DMS114 treated with DMSO at 0.1 percent for 48 hours (cell line): ENCODE measurements at regions not wholly inside any gene's neighbourhood (a gene's known extent, or its start where the extent isn't known, plus 50 kb on each side); places are given as distances from the start of the nearest gene placed in this dataset.

Source experiments
- DNase-seq: peaks from one replicate; lab custom pipeline; 2025; ENCODE audit not compliant: unreplicated experiment; lab: John Stamatoyannopoulos, UW

- no peak for DNase-seq
Observed at GRCh38 chr13:106302843-106303242, 232.6 kb downstream of the EFNB2 start.

- DNase-seq: no peak
Observed at GRCh38 chr13:106302011-106302410, 233.5 kb downstream of the EFNB2 start.

- DNase-seq: no peak
Observed at GRCh38 chr13:106299621-106300020, 235.8 kb downstream of the EFNB2 start.

GRCh38 chr13:106297283-106297682 lies 238.2 kb downstream of the EFNB2 start:
- DNase-seq: no peak

DNA sequence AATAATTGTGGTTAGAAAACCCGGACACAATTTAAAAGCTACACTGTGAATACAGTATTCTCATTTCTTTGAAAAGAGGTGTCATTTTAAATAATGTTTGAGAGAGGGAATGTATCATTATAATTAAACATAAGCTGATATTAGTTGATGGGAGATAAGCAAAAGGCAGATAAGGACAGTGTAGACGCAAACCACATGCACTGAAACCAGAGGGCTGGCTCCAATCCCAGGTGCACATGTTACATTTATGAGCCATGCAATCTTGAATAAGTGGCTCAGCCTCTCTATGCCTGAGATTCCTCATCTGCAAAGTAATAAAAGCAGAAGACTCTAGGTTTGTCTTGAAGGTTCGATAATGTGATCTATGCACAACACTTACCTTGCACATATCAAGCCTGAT lies 238.7 kb downstream of the EFNB2 start:
- DNase-seq: no peak

GRCh38 chr13:106295971-106296370 lies 239.5 kb downstream of the EFNB2 start:
- no peak for DNase-seq

DNA sequence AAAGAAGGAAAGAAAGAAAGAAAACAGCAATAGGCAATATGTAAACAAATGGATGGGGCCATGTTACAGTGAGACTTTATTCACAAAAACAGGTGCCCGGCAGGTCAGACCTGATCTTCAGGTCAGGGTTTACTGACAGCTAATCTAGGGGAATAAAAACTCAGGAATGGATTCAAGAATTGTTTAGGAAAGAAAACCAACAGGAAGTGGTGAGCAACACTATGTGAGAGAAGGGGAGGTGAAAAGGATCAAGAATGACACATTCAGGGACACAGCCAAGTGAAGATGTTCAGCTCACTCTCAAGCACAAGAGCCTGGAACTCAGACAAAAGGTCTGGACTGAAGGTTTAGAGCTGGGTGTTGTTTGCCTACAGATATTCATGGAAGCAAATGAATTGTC lies 244.5 kb downstream of the EFNB2 start:
- no peak for DNase-seq

DNA sequence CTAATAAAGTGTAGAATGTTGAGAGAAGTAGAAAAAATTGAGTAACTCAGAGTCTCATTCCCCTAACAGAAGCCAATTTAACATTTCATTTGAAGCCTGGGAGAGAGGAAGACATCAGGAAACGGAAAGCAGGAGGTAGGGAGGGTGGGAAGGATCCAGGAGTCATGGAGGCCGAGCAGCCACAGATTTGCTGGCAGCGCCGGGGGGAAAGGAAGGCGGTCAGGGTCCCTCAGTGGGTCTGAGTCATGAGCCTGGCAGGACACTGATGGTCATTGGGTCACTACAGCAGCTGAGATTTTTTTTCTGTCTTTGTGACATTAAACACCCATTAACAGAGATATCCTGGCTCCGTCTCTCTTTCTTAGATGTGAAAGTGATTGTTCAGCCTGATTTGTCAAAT lies 248.1 kb downstream of the EFNB2 start:
- no peak for DNase-seq

DNA sequence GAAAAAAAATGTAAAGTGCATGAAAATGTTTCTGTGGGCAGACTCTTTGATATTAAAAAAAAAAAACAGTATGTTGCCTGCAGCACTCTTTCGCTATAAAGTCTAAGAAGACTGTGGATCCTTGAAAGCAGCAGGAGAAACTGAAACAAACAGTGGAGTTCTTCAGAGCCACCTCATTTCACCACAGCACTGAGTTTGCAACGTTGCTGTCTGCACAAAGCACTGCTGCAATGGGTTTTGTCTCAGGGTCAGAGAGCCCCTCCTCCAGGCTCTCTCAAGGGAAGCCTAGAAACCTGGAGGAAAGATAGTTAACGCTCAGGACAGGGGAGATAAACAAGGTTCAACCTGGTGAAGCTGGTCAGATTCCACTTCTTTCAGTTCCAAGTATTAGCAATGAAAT lies 248.7 kb downstream of the EFNB2 start:
- DNase-seq: no peak

GRCh38 chr13:106284358-106284757 lies 251.1 kb downstream of the EFNB2 start:
- no peak for DNase-seq

DNA sequence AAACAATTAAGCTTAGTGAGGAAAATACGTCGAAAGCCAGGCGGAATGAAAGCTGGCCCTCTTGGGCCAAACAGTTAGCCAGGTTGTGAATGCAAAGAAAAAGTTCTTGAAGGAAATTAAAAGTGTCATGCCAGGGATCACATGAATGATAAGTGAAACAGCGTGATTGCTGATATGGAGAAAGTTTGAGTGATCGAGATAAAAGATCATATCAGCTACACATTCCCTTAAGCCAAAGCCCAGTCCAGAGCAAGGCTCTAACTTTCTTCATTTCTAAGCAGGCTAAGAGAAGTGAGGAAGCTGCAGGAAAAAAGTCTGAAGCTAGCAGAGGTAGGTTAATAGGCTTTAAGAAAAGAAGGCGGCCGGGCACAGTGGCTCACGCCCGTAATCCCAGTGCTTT lies 254.0 kb downstream of the EFNB2 start:
- DNase-seq: no peak

- DNase-seq: no peak
Observed at GRCh38 chr13:106277484-106278154, 257.8 kb downstream of the EFNB2 start.

GRCh38 chr13:106276876-106277275 lies 258.6 kb downstream of the EFNB2 start:
- no peak for DNase-seq

DNA sequence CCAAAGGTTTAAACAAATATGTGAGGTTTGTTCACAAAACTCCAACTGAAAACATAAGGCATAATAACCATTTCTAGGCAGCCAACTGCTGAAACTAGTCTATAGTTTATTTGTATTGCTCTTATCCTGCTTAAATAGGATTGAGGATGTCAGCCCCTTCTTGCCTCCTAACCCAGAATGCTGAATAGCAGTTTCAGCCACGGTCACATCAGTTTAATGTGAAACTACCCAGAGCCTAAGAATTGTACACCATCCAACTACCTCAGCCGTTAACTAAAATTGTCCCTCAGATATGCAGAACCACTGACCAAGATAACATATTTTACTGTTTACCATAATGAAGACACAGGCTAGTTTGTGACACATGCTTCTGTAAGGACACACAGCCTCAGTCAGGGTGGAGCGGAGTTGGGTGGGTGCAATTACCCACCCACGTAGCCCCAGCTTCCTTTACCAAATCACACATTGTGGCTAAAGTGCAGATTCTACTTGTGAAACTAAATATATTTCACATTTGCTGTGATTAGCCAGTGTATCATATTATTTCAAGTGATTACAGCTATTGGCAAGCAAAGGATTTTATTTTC lies 259.9 kb downstream of the EFNB2 start:
- DNase-seq: no peak

DNA sequence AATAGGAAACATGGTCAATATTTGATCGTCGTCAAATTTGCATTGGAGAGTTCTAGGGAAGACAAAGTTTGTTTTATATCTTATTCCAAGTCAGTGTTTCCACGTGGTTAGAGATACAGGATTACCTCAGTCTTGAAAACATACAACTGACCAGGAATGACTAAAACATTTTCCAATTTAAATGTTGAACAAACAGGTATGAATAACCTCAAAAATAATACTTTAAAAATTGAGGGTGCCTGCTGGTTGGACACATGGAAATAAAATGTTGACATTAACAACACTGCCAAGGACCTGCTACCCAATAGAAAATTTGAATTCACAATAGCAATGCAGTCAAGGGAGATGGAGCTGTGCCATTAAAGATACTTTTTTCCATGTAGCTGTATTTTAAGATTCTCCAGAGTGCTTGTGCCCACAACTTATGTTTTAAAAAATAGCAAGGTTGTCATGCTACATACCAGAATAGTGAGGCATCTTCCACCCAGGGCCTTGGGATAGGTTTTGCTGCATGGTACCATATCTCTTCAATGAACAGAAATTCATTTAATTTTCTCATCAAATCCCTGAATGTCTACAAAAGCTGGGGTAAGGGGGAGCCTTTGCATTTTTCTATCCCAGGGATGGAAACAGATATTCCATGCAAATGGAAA lies 260.8 kb downstream of the EFNB2 start:
- DNase-seq: no peak

- DNase-seq: no peak
Observed at GRCh38 chr13:106263801-106264200, 271.7 kb downstream of the EFNB2 start.

DNA sequence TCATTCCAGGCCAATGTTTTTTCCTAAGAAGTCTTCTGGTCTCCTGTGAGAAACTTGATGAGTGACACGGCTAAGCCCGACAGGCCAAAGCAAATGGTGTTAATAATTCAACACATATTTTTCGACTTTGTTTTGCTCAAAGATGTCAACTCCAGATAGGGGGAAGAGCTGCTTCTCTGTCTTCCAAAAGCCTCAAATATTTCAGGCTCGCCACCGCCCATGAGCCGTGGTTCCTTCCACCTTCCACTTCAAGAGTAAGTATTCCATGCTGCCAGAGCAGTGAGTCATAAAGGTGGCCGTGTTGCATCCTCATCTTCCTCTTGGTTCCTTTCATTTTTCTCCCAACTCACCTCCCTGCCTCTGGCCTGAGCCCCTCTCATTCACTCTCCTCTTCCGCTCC lies 272.6 kb downstream of the EFNB2 start:
- DNase-seq: no peak

GRCh38 chr13:106261450-106261849 lies 274.0 kb downstream of the EFNB2 start:
- DNase-seq: no peak

GRCh38 chr13:106260352-106260751 lies 275.1 kb downstream of the EFNB2 start:
- DNase-seq: no peak

GRCh38 chr13:106259928-106260327 lies 275.5 kb downstream of the EFNB2 start:
- DNase-seq: no peak

DNA sequence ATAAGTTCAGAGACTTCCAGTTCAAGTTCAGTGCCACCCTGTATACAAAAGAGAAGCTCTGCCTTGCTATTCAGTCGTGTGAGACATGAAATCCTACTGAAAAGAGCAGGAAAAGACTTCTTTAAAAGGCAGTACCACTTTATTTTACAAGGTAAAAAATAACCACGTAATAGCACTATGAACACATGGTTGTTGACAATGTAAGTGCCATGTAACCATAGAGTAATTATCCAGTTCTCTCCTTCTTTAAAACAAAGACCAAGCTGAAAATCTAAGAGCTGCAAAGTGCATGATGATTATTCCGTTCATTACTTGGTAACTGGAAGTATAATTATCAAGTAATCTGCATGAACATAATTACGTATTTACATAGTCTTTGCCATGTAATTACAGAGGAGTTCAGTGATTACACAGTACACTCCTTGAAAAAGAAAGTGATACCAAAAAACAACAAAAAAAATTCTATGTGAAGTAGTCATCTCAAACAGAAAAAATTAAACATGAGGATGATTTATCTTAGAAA lies 288.7 kb downstream of the EFNB2 start:
- DNase-seq: no peak

GRCh38 chr13:106246242-106246641 lies 289.2 kb downstream of the EFNB2 start:
- DNase-seq: no peak
